HFFc6 (cell line): ENCODE measurements at regions not wholly inside any gene's neighbourhood (a gene's known extent, or its start where the extent isn't known, plus 50 kb on each side); places are given as distances from the start of the nearest gene placed in this dataset.
A peak's percentile ranks its signal among the peaks of the same experiment; 100 is the strongest.
"Not testable (repeated sequence)": the region's sequence is repeated elsewhere in the genome, so short reads cannot be mapped to it uniquely, and the experiment has no call there.

ENCODE experiments used
- DNase-seq: peaks from one replicate; pipeline ENCODE4 v3.0.0-alpha.2; 2018
- H3K27ac Mint-ChIP-seq: 2 replicates; pipeline ENCODE4 v1.8.0; 2020; ENCODE audit warnings: mild to moderate bottlenecking, mixed read lengths
- H3K27me3 Mint-ChIP-seq: 2 replicates; pipeline ENCODE4 v1.8.0; 2021; ENCODE audit warnings: mild to moderate bottlenecking, moderate library complexity, mixed read lengths; ENCODE audit not compliant: insufficient read depth
- H3K36me3 Mint-ChIP-seq: 2 replicates; pipeline ENCODE4 v1.8.0; 2021; ENCODE audit warnings: low read depth, mixed read lengths
- H3K4me1 Mint-ChIP-seq: 2 replicates; pipeline ENCODE4 v1.8.0; 2020; ENCODE audit warnings: low read depth, mixed read lengths
- H3K4me3 Mint-ChIP-seq: 2 replicates; pipeline ENCODE4 v1.8.0; 2020; ENCODE audit warnings: mild to moderate bottlenecking, moderate library complexity, mixed read lengths
- H3K9me3 Mint-ChIP-seq: 2 replicates; pipeline ENCODE4 v1.8.0; 2020; ENCODE audit warnings: mild to moderate bottlenecking, mixed read lengths
- TF ChIP-seq, protein P1 (sequence below): fragments of 200-600 bp; sonication (generic); IDR thresholded peaks from 2 replicates; pipeline ENCODE4 v1.5.0; 2021; ENCODE audit warnings: antibody characterized with exemption, mild to moderate bottlenecking

- no peak overlapping the region for H3K4me3 Mint-ChIP-seq
- no peak for DNase-seq
- no peaks in the 10 kb centered on the region for H3K4me1 Mint-ChIP-seq
- no peak overlapping the region for H3K27ac Mint-ChIP-seq
- no peaks in the 10 kb centered on the region for H3K36me3 Mint-ChIP-seq
- TF ChIP-seq, protein P1, sequence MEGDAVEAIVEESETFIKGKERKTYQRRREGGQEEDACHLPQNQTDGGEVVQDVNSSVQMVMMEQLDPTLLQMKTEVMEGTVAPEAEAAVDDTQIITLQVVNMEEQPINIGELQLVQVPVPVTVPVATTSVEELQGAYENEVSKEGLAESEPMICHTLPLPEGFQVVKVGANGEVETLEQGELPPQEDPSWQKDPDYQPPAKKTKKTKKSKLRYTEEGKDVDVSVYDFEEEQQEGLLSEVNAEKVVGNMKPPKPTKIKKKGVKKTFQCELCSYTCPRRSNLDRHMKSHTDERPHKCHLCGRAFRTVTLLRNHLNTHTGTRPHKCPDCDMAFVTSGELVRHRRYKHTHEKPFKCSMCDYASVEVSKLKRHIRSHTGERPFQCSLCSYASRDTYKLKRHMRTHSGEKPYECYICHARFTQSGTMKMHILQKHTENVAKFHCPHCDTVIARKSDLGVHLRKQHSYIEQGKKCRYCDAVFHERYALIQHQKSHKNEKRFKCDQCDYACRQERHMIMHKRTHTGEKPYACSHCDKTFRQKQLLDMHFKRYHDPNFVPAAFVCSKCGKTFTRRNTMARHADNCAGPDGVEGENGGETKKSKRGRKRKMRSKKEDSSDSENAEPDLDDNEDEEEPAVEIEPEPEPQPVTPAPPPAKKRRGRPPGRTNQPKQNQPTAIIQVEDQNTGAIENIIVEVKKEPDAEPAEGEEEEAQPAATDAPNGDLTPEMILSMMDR, result no peak
- H3K27me3 Mint-ChIP-seq, result peaks cover 15% of the 10 kb centered on the region; the same call in 1 of the 2 replicates
- H3K9me3 Mint-ChIP-seq, result no peaks in the 10 kb centered on the region
These were observed 125.3 kb downstream of the CCNG2 start for GRCh38 chr4:77282305-77282704.

- no peak overlapping the region for H3K27ac Mint-ChIP-seq
- H3K4me3 Mint-ChIP-seq, result no peak overlapping the region
- H3K9me3 Mint-ChIP-seq, result no peaks in the 10 kb centered on the region
- no peaks in the 10 kb centered on the region for H3K36me3 Mint-ChIP-seq
- TF ChIP-seq, protein P1, result no peak
- no peak for DNase-seq
- H3K4me1 Mint-ChIP-seq, result no peaks in the 10 kb centered on the region
- H3K27me3 Mint-ChIP-seq, result peaks cover 10% of the 10 kb centered on the region; the same call in 1 of the 2 replicates
These were observed 127.0 kb downstream of the CCNG2 start for GRCh38 chr4:77284036-77284435.

- Mint-ChIP-seq H3K27ac (no peak overlapping the region), H3K36me3 (no peaks in the 10 kb centered on the region), H3K9me3 (no peaks in the 10 kb centered on the region), H3K4me1 (no peaks in the 10 kb centered on the region), H3K4me3 (no peak overlapping the region), H3K27me3 (peaks cover 12% of the 10 kb centered on the region; the same call in 1 of the 2 replicates)
- no peak for DNase-seq
- TF ChIP-seq, protein P1, result no peak
These were observed 129.9 kb downstream of the CCNG2 start for GRCh38 chr4:77286906-77287305.

GRCh38 chr4:77293426-77293825 is 136.4 kb downstream of the CCNG2 start:
- TF ChIP-seq, protein P1, result no peak
- Mint-ChIP-seq H3K36me3 (no peaks in the 10 kb centered on the region), H3K4me1 (no peaks in the 10 kb centered on the region), H3K9me3 (peaks cover 4% of the 10 kb centered on the region; the same call in 1 of the 2 replicates), H3K27me3 (peaks cover 6% of the 10 kb centered on the region; the same call in 1 of the 2 replicates), H3K27ac (no peak overlapping the region), H3K4me3 (no peak overlapping the region)
- no peak for DNase-seq

DNA sequence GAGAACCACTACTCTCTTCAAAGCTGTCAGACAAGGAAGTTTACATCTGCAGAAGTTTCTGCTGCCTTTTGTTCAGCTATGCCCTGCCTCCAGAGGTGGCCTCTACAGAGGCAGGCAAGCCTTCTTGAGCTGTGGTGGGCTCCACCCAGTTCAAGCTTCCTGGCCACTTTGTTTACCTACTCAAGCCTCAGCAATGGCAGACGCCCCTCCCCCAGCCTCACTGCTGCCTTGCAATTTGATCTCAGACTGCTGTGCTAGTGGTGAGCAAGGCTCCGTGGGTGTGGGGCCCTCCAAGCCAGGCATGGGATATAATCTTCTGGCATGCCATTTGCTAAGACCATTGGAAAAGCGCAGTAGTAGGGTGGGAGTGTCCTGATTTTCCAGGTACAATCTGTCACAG is 144.0 kb downstream of the CCNG2 start:
- H3K9me3 Mint-ChIP-seq, DNase-seq, H3K27ac Mint-ChIP-seq, H3K36me3 Mint-ChIP-seq, H3K4me3 Mint-ChIP-seq, H3K4me1 Mint-ChIP-seq: not testable (repeated sequence)
- H3K27me3 Mint-ChIP-seq, result peaks cover 20% of the 10 kb centered on the region

DNA sequence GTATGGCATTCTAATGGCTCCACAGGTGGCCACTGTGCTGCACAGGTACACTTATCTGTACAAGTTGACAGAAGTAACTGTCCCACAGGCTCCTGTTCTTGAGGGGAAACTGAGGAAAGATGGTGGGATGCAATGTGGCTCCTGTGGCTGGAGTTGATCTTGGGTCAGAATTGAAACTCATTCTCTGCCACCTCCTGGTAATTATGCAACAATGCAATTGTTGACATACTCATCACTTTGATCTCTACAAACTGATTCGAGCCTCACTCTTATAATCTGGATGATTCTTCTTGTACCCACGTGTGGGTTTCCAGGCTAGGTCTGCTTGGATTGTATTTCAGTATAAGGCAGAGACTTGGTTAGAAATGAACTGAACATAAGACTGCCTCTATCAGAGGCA is 148.8 kb downstream of the CCNG2 start:
- Mint-ChIP-seq H3K9me3 (no peaks in the 10 kb centered on the region), H3K4me1 (no peaks in the 10 kb centered on the region), H3K4me3 (no peak overlapping the region), H3K27me3 (peaks cover 12% of the 10 kb centered on the region), H3K27ac (no peak overlapping the region), H3K36me3 (no peaks in the 10 kb centered on the region)
- TF ChIP-seq, protein P1, result 0 out of 2 replicates have a peak, but pooled peaks have one; percentile 23
- DNase-seq, result no peak
